Kidney (tissue), 13 donors: ENCODE measurements at regions not wholly inside any gene's neighbourhood (a gene's known extent, or its start where the extent isn't known, plus 50 kb on each side); places are given as distances from the start of the nearest gene placed in this dataset.

Experiments used
- DNase-seq, 5 donors: peaks; one replicate each; pipeline ENCODE4 v3.0.0-alpha.2; 2013 to 2020
- FAIRE-seq: peaks from 2 replicates; lab custom pipeline; 2012; peaks lifted over from hg19 to GRCh38; lab: Jason Lieb, UNC
- H3K27ac ChIP-seq, 2 donors: one replicate each; pipeline ENCODE4 v1.7.0; 2013; ENCODE audit warnings: low read depth in 2 of 2, low read length in 2 of 2, inconsistent platforms in 1 of 2
- H3K27me3 ChIP-seq: one replicate; pipeline ENCODE4 v1.7.1; 2013; ENCODE audit warnings: low read length, inconsistent platforms; ENCODE audit not compliant: control insufficient read depth, insufficient read depth
- H3K36me3 ChIP-seq, 3 donors: one replicate each; pipeline versions ENCODE4 v1.7.0 to v1.7.1; 2013; ENCODE audit warnings: low read length in 3 of 3, control low read depth in 1 of 3, inconsistent platforms in 1 of 3; ENCODE audit not compliant: insufficient read depth in 3 of 3, control insufficient read depth in 2 of 3
- H3K4me1 ChIP-seq, 3 donors: one replicate each; pipeline versions ENCODE4 v1.7.0 to v1.7.1; 2013; ENCODE audit warnings: low read length in 3 of 3, inconsistent platforms in 1 of 3, low read depth in 1 of 3; ENCODE audit not compliant: control insufficient read depth in 2 of 3, insufficient read depth in 2 of 3
- H3K4me3 ChIP-seq, 3 donors: one replicate each; pipeline versions ENCODE4 v1.7.0 to v1.8.1; 2013; ENCODE audit warnings: low read length in 3 of 3, control low read depth in 1 of 3, inconsistent platforms in 1 of 3
- H3K9ac ChIP-seq, 3 donors: one replicate each; pipeline versions ENCODE4 v1.7.0 to v1.7.1; 2013; ENCODE audit warnings: low read length in 3 of 3, control low read depth in 1 of 3, inconsistent platforms in 1 of 3
- H3K9me3 ChIP-seq, 3 donors: one replicate each; pipeline versions ENCODE4 v1.7.0 to v1.7.1; 2013; ENCODE audit warnings: low read length in 3 of 3, control low read depth in 1 of 3, inconsistent platforms in 1 of 3; ENCODE audit not compliant: control insufficient read depth in 2 of 3, insufficient read depth in 1 of 3
- intact Hi-C: fragments of 100-400 bp; cut with DNase I; formaldehyde crosslinking; loops from one replicate; pipeline ENCODE4 v1.11.1; 2022
- TF ChIP-seq, protein P1 (sequence below): IDR thresholded peaks from 3 replicates; pipeline ENCODE4 v1.5.1; 2012; ENCODE audit warnings: mild to moderate bottlenecking, moderate library complexity, borderline replicate concordance; ENCODE audit not compliant: insufficient read depth; ENCODE audit errors: extremely low read depth
- donor health status: control.
- donor health status: control.
- donor health status: control.
- donor health status: control.
- donor health status: control.
- donor health status: DM: yes; HTN: yes; CAD: no.
- donor health status: Normal renal cell carcinoma (clear cell type).

- Histone ChIP-seq H3K9me3 (no peaks in the 10 kb centered on the region), H3K27me3 (no peaks in the 10 kb centered on the region), H3K27ac (no peak overlapping the region), H3K4me1 (no peaks in the 10 kb centered on the region), H3K9ac (no peak overlapping the region), H3K36me3 (no peaks in the 10 kb centered on the region), H3K4me3 (no peak overlapping the region)
- FAIRE-seq, result no peak
- TF ChIP-seq, protein P1, sequence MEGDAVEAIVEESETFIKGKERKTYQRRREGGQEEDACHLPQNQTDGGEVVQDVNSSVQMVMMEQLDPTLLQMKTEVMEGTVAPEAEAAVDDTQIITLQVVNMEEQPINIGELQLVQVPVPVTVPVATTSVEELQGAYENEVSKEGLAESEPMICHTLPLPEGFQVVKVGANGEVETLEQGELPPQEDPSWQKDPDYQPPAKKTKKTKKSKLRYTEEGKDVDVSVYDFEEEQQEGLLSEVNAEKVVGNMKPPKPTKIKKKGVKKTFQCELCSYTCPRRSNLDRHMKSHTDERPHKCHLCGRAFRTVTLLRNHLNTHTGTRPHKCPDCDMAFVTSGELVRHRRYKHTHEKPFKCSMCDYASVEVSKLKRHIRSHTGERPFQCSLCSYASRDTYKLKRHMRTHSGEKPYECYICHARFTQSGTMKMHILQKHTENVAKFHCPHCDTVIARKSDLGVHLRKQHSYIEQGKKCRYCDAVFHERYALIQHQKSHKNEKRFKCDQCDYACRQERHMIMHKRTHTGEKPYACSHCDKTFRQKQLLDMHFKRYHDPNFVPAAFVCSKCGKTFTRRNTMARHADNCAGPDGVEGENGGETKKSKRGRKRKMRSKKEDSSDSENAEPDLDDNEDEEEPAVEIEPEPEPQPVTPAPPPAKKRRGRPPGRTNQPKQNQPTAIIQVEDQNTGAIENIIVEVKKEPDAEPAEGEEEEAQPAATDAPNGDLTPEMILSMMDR, result no peak
- no peak for DNase-seq
- intact Hi-C loops, result no loop called here
These were observed 128.5 kb downstream of the CHD9NB start for GRCh38 chr16:52924162-52924561.

DNA sequence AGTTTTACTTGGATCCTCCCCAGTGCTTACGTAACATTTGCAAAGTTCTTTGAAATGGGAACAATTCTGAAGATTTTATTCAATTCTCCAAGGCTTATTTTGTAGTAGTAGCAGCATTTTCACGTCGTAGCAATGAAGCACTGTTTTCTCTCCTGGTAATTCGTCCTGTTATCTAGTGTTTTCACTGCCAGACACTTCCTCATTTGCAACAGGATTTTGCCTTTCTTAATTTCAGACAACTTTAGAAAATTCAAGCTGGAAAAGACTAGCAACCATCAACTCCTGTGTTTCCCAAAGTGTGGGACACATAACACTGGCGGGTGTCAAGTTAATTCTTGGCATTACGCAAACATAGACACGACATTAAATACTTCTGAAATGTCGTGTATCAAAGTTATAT is 131.6 kb downstream of the CHD9NB start:
- DNase-seq (no peak), FAIRE-seq (no peak)
- Histone ChIP-seq H3K27me3 (no peaks in the 10 kb centered on the region), H3K27ac (no peak overlapping the region), H3K9ac (no peak overlapping the region), H3K36me3 (no peaks in the 10 kb centered on the region), H3K4me3 (no peak overlapping the region), H3K4me1 (no peaks in the 10 kb centered on the region), H3K9me3 (no peaks in the 10 kb centered on the region)
- TF ChIP-seq, protein P1, result no peak
- intact Hi-C loops, result no loop called here

- H3K4me3 ChIP-seq, result no peak overlapping the region
- no peak overlapping the region for H3K9ac ChIP-seq
- no peak for FAIRE-seq
- no peak for DNase-seq
- no peaks in the 10 kb centered on the region for H3K36me3 ChIP-seq
- no peak overlapping the region for H3K27ac ChIP-seq
- TF ChIP-seq, protein P1, result no peak
- H3K27me3 ChIP-seq, result no peaks in the 10 kb centered on the region
- no peaks in the 10 kb centered on the region for H3K9me3 ChIP-seq
- intact Hi-C loops, result no loop called here
- H3K4me1 ChIP-seq, result no peaks in the 10 kb centered on the region
These were observed 132.4 kb downstream of the CHD9NB start for GRCh38 chr16:52920331-52920730.

DNA sequence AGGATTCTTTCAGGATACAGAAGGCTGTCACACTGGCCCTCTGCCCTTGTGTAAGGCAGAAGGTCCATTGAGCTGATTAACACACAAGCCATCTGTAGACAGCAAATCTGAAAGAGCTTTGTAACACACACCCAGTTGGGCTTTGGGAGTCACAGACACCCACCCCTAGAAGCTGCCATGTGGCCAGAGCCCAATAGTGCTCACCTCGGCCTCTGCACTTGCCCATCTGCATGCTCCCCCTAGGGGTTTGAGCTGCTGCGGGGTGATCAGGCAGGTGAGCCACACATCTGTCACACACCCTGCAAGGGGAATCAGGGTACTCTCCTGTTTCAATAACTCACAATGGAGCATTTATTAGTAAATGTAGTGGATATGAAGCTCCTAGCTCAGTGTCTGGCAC is 138.3 kb downstream of the CHD9NB start:
- intact Hi-C loops, result loop anchor here (10.0 kb wide), 1 partner anchor 730 kb away; no protein-coding TSS in a partner anchor
- TF ChIP-seq, protein P1, result no peak
- no peaks in the 10 kb centered on the region for H3K27me3 ChIP-seq

More for the DNA sequence above, 138.3 kb downstream of the CHD9NB start:
- FAIRE-seq (no peak), DNase-seq (no peak)
- Histone ChIP-seq H3K27ac (no peak overlapping the region), H3K9ac (no peak overlapping the region), H3K36me3 (no peaks in the 10 kb centered on the region), H3K4me1 (no peaks in the 10 kb centered on the region), H3K9me3 (no peaks in the 10 kb centered on the region), H3K4me3 (no peak overlapping the region)
